Panc1 (cell line): ENCODE measurements at regions not wholly inside any gene's neighbourhood (a gene's known extent, or its start where the extent isn't known, plus 50 kb on each side); places are given as distances from the start of the nearest gene placed in this dataset.

ENCODE experiments used
- ATAC-seq: fragments of 200-7000 bp; cut with Tn5 transposase; 2 replicates; pipeline ENCODE4 v1.9.1; 2020; ENCODE audit warnings: mild to moderate bottlenecking, moderate library complexity
- BruUV-seq: library from RNA; stranded (reverse); fragments of 400-500 nt; replicated peaks from 2 replicates; lab custom pipeline; 2021; lab: Mats Ljungman, UMichigan
- CTCF ChIA-PET: fragments of 300-600 bp; sonication (Branson Sonifier 250); formaldehyde crosslinking; loops from one replicate; lab custom pipeline; 2022; ENCODE audit warnings: antibody characterized with exemption; lab: Charles Lee
- POLR2A ChIA-PET: fragments of 300-600 bp; sonication (Branson Sonifier 250); formaldehyde crosslinking; loops from one replicate; lab custom pipeline; 2022; ENCODE audit warnings: antibody characterized with exemption; lab: Charles Lee
- DNase-seq: peaks from one replicate; pipeline ENCODE4 v3.0.0-alpha.2; 2010; ENCODE audit warnings: low read depth, low spot score
- H3K27ac ChIP-seq: 2 replicates; pipeline ENCODE4 v1.5.1; 2011; ENCODE audit warnings: mild to moderate bottlenecking, low read length, inconsistent platforms
- H3K27me3 ChIP-seq: fragments of 200-500 bp; sonication (Bioruptor generic); 2 replicates; pipeline ENCODE4 v1.6.0; 2014; ENCODE audit warnings: low read length, inconsistent platforms; ENCODE audit not compliant: control insufficient read depth, insufficient read depth
- H3K36me3 ChIP-seq: fragments of 200-500 bp; sonication (Bioruptor generic); 2 replicates; pipeline ENCODE4 v1.5.1; 2014; ENCODE audit warnings: inconsistent platforms, mild to moderate bottlenecking, low read length, moderate library complexity; ENCODE audit not compliant: control insufficient read depth, insufficient read depth
- H3K4me1 ChIP-seq: 2 replicates; pipeline ENCODE4 v1.5.1; 2011; ENCODE audit warnings: inconsistent platforms, mild to moderate bottlenecking, low read length, moderate library complexity; ENCODE audit not compliant: control insufficient read depth, insufficient read depth
- H3K4me3 ChIP-seq, 2 experiments: 2 replicates each; pipeline ENCODE4 v1.5.1; 2011 to 2012; ENCODE audit warnings: low read depth in 2 of 2, low read length in 2 of 2, mild to moderate bottlenecking in 2 of 2, inconsistent platforms in 1 of 2, moderate library complexity in 1 of 2
- H3K9me3 ChIP-seq: fragments of 200-500 bp; sonication (Bioruptor generic); 2 replicates; pipeline ENCODE4 v1.5.1; 2014; ENCODE audit warnings: low read depth, mild to moderate bottlenecking, inconsistent platforms, low read length, moderate library complexity; ENCODE audit not compliant: control insufficient read depth, insufficient read depth
- CTCF ChIP-seq: fragments of 450-650 bp; IDR thresholded peaks from 2 replicates; pipeline ENCODE4 v1.5.1; 2017; ENCODE audit warnings: mild to moderate bottlenecking
- POLR2AphosphoS5 ChIP-seq: IDR thresholded peaks from 2 replicates; pipeline ENCODE4 v1.6.1; 2012; ENCODE audit warnings: mild to moderate bottlenecking, low read depth, low read length, moderate library complexity
- REST ChIP-seq, 2 experiments: IDR thresholded peaks; 2 replicates each; pipeline ENCODE4 v1.6.1; 2011 to 2012; ENCODE audit warnings: low read depth in 2 of 2, control low read depth in 1 of 2, low read length in 1 of 2, mild to moderate bottlenecking in 1 of 2, moderate library complexity in 1 of 2; ENCODE audit not compliant: insufficient read depth in 1 of 2
- SIN3A ChIP-seq: IDR thresholded peaks from 2 replicates; pipeline ENCODE4 v1.6.1; 2012; ENCODE audit warnings: low read depth, mild to moderate bottlenecking, low read length, moderate library complexity, borderline replicate concordance; ENCODE audit not compliant: insufficient read depth
- TCF7L2 ChIP-seq: IDR thresholded peaks from 2 replicates; pipeline ENCODE4 v1.6.1; 2011; ENCODE audit warnings: mild to moderate bottlenecking, low read depth, low read length, inconsistent platforms
- in situ Hi-C: cut with HindIII; loops from 2 replicates; pipeline ENCODE4 v1.10.0; 2016; ENCODE audit warnings: low sequenced_read_pairs, low pct_unique_long_range_greater_than_20kb
- intact Hi-C: fragments of 100-400 bp; cut with micrococcal nuclease; formaldehyde crosslinking; loops from one replicate; pipeline ENCODE4 v1.10.0; 2022; ENCODE audit not compliant: unreplicated experiment

GRCh38 chr7:67343114-67343513, 346.5 kb downstream of the TYW1 start:
- intact Hi-C loops (no loop called here), in situ Hi-C loops (no loop called here)
- DNase-seq (no peak), ATAC-seq (no peak)
- Histone ChIP-seq H3K27ac (no peak overlapping the region), H3K4me3 (no peak overlapping the region), H3K9me3 (peaks cover 7% of the 10 kb centered on the region; the same call in 1 of the 2 replicates), H3K27me3 (no peaks in the 10 kb centered on the region), H3K4me1 (no peaks in the 10 kb centered on the region), H3K36me3 (no peaks in the 10 kb centered on the region)
- no TSS peak for BruUV-seq
- ChIA-PET CTCF (no interaction called here), POLR2A (no interaction called here)
- no peak for TF ChIP-seq REST (IDR thresholded peaks at IDR 0.05; ENCODE audit: insufficient read depth in 1 of 2, low read depth in 2 of 2, low read length in 1 of 2)
- no peak for TF ChIP-seq TCF7L2
- TF ChIP-seq CTCF: no peak
- TF ChIP-seq SIN3A: no peak
- no peak for TF ChIP-seq POLR2AphosphoS5

- no peak for DNase-seq
- ATAC-seq: no peak
- BruUV-seq: no TSS peak
- CTCF ChIA-PET: no interaction called here
- TF ChIP-seq TCF7L2 (no peak), REST (IDR thresholded peaks at IDR 0.05; ENCODE audit: insufficient read depth in 1 of 2, low read depth in 2 of 2, low read length in 1 of 2) (no peak), SIN3A (no peak), CTCF (no peak), POLR2AphosphoS5 (no peak)
- intact Hi-C loops (no loop called here), in situ Hi-C loops (no loop called here)
- Histone ChIP-seq H3K27me3 (no peaks in the 10 kb centered on the region), H3K4me1 (no peaks in the 10 kb centered on the region), H3K36me3 (no peaks in the 10 kb centered on the region), H3K27ac (no peak overlapping the region), H3K9me3 (peaks cover 7% of the 10 kb centered on the region; the same call in 1 of the 2 replicates), H3K4me3 (no peak overlapping the region)
- POLR2A ChIA-PET: no interaction called here
Measured at GRCh38 chr7:67343572-67343971, 346.9 kb downstream of the TYW1 start.
